ENCODE measurements at regions not wholly inside any gene's neighbourhood (a gene's known extent, or its start where the extent isn't known, plus 50 kb on each side); places are given as distances from the start of the nearest gene placed in this dataset.
A peak's percentile ranks its signal among the peaks of the same experiment; 100 is the strongest.

- intact Hi-C loops (cut with DNase I): no loop called here
- no peak for ATAC-seq
- no peak for DNase-seq (ENCODE audit: missing footprints)
Observed at GRCh38 chr3:191797271-191797670, 336.3 kb downstream of the PYDC2 start.

- DNase-seq (ENCODE audit: missing footprints) (no peak), ATAC-seq (no peak)
- intact Hi-C loops (cut with DNase I): no loop called here
Observed at GRCh38 chr3:191802671-191803070, 341.7 kb downstream of the PYDC2 start.

GRCh38 chr3:191804935-191805334 is 344.0 kb downstream of the PYDC2 start:
- DNase-seq (ENCODE audit: missing footprints) (no peak), ATAC-seq (no peak)
- intact Hi-C loops (cut with DNase I): no loop called here

- ATAC-seq (no peak), DNase-seq (ENCODE audit: missing footprints) (no peak)
- intact Hi-C loops (cut with DNase I): no loop called here
Observed at GRCh38 chr3:191808073-191808472, 347.1 kb downstream of the PYDC2 start.

DNA sequence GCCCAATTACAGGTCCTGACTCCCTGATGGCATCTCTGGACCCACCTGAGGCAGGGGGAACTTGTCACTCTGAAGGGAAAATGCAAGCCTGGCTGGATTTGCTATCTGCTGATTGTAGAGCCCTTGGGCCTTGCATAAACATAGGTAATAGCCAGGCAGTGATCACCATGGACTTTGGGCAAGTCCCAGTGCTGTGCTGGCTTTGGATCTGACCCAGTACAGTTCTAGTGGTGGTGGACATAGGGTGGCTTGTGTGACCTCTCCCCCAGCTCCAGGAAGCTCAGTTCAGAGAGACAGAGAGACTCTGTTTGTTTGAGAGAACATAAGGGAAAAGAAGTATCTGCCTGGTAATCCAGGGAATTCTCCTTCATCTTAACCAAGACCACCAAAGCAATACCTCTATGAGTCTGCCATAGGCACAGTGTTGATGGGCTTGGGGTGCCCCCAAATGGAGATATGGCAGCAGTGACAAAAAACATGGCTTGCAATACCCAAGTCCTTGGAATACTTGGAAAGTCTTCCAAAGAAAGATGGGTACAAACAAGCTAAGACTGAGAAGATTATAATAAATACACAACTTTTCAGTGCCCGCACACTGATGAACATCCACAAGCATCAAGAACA is 348.5 kb downstream of the PYDC2 start:
- intact Hi-C loops (cut with DNase I): no loop called here
- DNase-seq (ENCODE audit: missing footprints) (no peak), ATAC-seq (no peak)

GRCh38 chr3:191813245-191813644 is 352.3 kb downstream of the PYDC2 start:
- no peak for ATAC-seq
- intact Hi-C loops (cut with DNase I): no loop called here

DNA sequence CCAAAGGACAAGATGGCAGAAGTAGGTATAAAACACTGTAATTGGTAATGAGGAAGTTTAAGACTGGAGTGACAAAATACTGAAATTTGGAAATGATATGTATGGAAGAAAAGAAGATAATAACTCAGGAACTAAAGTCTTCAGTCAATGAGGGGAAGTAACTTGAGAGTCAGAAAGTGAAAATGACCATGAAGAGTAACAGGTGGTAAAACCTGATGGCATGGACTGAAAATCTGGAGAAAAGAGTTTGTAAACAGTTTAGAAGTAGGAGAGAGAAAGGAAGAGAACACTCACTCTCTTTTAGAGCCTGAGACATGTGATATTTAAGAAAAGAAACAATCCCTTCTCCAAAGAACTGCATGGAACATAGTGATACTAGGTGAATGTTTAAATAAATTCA is 387.9 kb downstream of the PYDC2 start:
- no peak for ATAC-seq
- intact Hi-C loops (cut with DNase I): no loop called here
- DNase-seq (ENCODE audit: missing footprints): no peak

More at GRCh38 chr3:191813245-191813644, 352.3 kb downstream of the PYDC2 start:
- no peak for DNase-seq (ENCODE audit: missing footprints)

- ATAC-seq (no peak), DNase-seq (ENCODE audit: missing footprints) (no peak)
- intact Hi-C loops (cut with DNase I): no loop called here
Observed at GRCh38 chr3:191859531-191859930, 398.6 kb downstream of the PYDC2 start.

GRCh38 chr3:191869738-191870415 is 408.9 kb downstream of the PYDC2 start:
- intact Hi-C loops (cut with DNase I): no loop called here
- DNase-seq (ENCODE audit: missing footprints) (no peak), ATAC-seq (no peak)

- ATAC-seq (no peak), DNase-seq (ENCODE audit: missing footprints) (no peak)
- intact Hi-C loops (cut with DNase I): no loop called here
Observed at GRCh38 chr3:191873736-191874135, 412.8 kb downstream of the PYDC2 start.

- no peak for DNase-seq (ENCODE audit: missing footprints)
- intact Hi-C loops (cut with DNase I): no loop called here
- ATAC-seq: peak; percentile 86
Observed at GRCh38 chr3:191882289-191882688, 421.3 kb downstream of the PYDC2 start.

- DNase-seq (ENCODE audit: missing footprints) (no peak), ATAC-seq (no peak)
- intact Hi-C loops (cut with DNase I): no loop called here
Observed at GRCh38 chr3:191884132-191884531, 423.2 kb downstream of the PYDC2 start.

- no peak for DNase-seq (ENCODE audit: missing footprints)
- ATAC-seq: no peak
- intact Hi-C loops (cut with DNase I): no loop called here
Observed at GRCh38 chr3:191889106-191889505, 428.1 kb downstream of the PYDC2 start.

DNA sequence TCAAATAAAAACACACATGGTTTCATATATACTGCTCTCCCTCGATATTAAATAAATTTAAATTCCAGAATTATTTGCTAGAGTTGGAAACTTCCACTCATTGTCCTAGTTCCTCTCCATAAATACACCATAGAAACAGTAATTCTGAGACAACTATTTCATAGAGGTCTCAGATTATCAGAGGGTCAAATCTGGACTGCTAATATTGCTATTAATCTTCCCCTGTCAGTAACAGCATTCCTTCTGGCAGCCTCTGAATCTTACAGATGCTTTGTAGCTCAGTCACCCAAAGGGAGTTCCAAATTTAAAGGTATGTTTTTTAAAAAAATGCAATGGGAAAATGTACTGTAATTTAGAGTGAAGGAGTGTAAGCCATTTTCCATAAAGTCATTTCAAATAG is 428.8 kb downstream of the PYDC2 start:
- no peak for ATAC-seq
- intact Hi-C loops (cut with DNase I): no loop called here

DNA sequence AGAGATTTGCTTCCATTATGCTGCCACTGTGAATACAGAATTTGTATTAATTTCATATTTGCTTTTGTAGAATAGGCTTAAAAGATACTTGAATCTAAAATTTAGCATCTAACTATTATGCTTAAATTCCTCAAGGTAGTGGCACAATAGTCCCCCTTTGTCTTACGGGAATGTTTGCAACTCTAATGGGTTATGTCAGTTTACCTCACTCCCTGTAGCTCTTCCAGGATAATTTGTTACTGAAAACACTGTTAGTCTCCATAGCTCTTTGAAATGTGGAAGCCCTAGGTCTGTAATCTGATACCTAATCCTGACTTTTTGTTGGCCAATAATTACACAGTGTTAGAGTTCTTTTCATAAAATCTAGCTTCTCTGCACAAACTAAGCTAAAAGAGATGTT is 433.4 kb downstream of the PYDC2 start:
- intact Hi-C loops (cut with DNase I): no loop called here
- no peak for ATAC-seq
- no peak for DNase-seq (ENCODE audit: missing footprints)

More for the DNA sequence above, 428.8 kb downstream of the PYDC2 start:
- DNase-seq (ENCODE audit: missing footprints): no peak

- ATAC-seq (no peak), DNase-seq (ENCODE audit: missing footprints) (no peak)
- intact Hi-C loops (cut with DNase I): no loop called here
Observed at GRCh38 chr3:191901741-191902140, 440.8 kb downstream of the PYDC2 start.

DNA sequence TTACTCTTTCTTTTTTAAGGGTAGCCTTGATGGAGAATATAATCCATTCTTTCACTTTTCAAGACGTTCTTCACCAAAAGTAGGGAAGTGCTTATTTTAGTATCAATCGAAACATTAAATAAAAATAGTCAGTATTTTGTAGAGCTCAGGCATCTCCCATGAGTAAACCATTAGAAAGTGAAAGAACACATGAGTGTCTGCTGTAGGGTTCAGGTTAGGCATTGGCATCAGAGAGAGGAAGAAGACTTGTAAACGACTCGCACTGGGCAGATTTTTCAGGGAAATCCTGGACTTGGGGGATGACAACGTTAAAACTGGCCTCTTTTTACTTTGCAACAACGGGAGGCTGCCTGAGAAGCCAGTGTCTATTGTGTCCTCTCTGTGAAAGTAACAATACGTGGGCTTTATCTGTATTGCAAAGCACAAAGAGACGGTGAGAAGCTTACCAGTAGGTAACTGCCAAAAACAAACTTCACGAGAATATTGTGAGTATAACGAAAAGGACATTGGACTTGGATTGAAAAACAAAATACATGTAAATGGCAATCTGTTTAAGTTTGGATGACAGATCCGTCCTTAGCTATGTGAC is 451.7 kb downstream of the PYDC2 start:
- no peak for DNase-seq (ENCODE audit: missing footprints)
- intact Hi-C loops (cut with DNase I): no loop called here
- ATAC-seq: no peak

DNA sequence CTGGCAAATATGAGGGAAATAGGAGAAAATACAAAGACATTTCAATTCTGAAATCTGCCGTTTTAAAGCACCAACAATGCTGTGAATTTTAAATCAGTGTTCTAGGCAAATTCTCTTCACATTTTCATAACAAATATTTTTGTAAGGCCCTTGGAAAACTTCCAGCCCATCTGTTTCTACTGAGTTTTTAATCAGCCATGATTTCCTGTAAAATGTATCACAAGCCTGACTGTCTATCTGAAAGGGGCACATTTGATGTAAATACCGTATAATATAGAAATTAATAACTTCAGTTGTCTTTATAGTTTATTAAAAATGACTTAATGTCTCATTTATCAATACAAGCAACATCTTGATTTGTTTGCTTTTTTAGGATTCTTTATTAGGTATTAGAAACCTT is 454.7 kb downstream of the PYDC2 start:
- no peak for ATAC-seq
- intact Hi-C loops (cut with DNase I): no loop called here
- no peak for DNase-seq (ENCODE audit: missing footprints)

- intact Hi-C loops (cut with DNase I): no loop called here
- DNase-seq (ENCODE audit: missing footprints) (no peak), ATAC-seq (no peak)
Observed at GRCh38 chr3:191919491-191920026, 458.6 kb downstream of the PYDC2 start.

DNA sequence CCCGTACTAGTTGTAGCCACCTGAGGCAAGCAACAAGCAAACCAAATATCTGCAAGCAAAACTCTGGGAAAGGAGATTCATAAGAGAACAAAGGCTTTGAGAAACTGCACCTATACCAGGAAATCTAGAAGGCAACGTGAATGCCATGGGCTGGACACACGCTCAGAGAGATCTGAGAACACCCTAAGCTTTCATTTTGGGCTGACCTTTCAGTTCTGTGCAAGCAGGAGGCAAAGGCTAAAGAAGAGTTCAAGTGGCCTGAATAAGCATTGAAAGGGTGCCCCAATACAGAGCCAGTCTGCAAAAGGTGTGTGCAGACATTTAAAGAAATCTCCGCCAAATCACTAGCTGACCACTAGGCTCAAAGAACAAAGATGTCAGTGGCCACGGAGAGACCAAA is 461.6 kb downstream of the PYDC2 start:
- intact Hi-C loops (cut with DNase I): no loop called here
- ATAC-seq: no peak
- DNase-seq (ENCODE audit: missing footprints): no peak

All from Right ventricle myocardium inferior (tissue), 1 donor.